HepG2 (cell line): ENCODE measurements at regions not wholly inside any gene's neighbourhood (a gene's known extent, or its start where the extent isn't known, plus 50 kb on each side); places are given as distances from the start of the nearest gene placed in this dataset.

ENCODE experiments used
- CTCF ChIP-seq: sonication (generic); formaldehyde crosslinking; IDR thresholded peaks from 2 replicates; pipeline ENCODE4 v1.5.0; 2020; ENCODE audit warnings: mild to moderate bottlenecking, missing genetic modification reagents, moderate library complexity
- E2F1 ChIP-seq: sonication (generic); formaldehyde crosslinking; IDR thresholded peaks from 2 replicates; pipeline ENCODE4 v1.5.0; 2020; ENCODE audit warnings: missing genetic modification reagents
- EEA1 ChIP-seq: sonication (generic); formaldehyde crosslinking; IDR thresholded peaks from 2 replicates; pipeline ENCODE4 v1.5.1; 2020; ENCODE audit warnings: mild to moderate bottlenecking, missing genetic modification reagents, borderline replicate concordance
- EP300 ChIP-seq, 3 experiments: sonication (generic) in 1 of 3; formaldehyde crosslinking in 1 of 3; IDR thresholded peaks; 2 replicates each; pipeline versions ENCODE4 v1.5.1 to v1.6.1; 2011 to 2020; ENCODE audit warnings: low read depth in 2 of 3, low read length in 2 of 3, borderline replicate concordance in 1 of 3, improper control_type of control experiment in 1 of 3, mild to moderate bottlenecking in 1 of 3, missing genetic modification reagents in 1 of 3, moderate library complexity in 1 of 3
- FOXK2 ChIP-seq: fragments of 450-650 bp; IDR thresholded peaks from 2 replicates; pipeline ENCODE4 v1.6.1; 2016
- HNF4A ChIP-seq: sonication (generic); formaldehyde crosslinking; IDR thresholded peaks from 2 replicates; pipeline ENCODE4 v1.4.0; 2020; ENCODE audit warnings: missing genetic modification reagents
- JUN ChIP-seq: sonication (generic); formaldehyde crosslinking; IDR thresholded peaks from 2 replicates; pipeline ENCODE4 v1.4.0; 2020; ENCODE audit warnings: mild to moderate bottlenecking, missing genetic modification reagents
- NFYB ChIP-seq: sonication (generic); formaldehyde crosslinking; IDR thresholded peaks from 2 replicates; pipeline ENCODE4 v1.4.0; 2020; ENCODE audit warnings: missing genetic modification reagents
- ZNF143 ChIP-seq: sonication (generic); formaldehyde crosslinking; IDR thresholded peaks from 2 replicates; pipeline ENCODE4 v1.4.0; 2020; ENCODE audit warnings: missing genetic modification reagents

DNA sequence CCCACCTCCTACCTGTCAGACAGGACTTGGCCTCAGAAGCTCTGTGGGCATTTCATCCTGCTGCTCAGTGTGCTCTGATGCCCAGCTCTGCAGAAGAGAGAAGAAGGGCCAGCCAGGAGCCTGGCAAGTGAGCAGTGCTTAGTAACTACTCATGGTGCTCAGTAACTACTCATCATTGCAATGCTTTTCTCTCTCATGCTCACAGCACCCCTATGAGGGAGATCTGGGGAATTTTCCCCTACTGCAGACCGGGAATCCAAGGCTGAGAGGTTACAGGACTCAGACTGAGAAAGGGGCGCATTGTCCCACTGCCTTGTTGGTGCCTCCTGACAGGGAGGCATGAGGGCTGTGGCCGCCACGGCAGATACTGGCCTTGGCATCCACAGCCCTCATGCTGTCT, 261.1 kb downstream of the C16orf95 start:
- TF ChIP-seq ZNF143 (CRISPR knock-in tag) (no peak), EEA1 (CRISPR knock-in tag) (no peak), JUN (CRISPR knock-in tag) (no peak), HNF4A (CRISPR knock-in tag) (no peak), FOXK2 (no peak), CTCF (no peak), NFYB (CRISPR knock-in tag) (no peak), E2F1 (CRISPR knock-in tag) (no peak), EP300 (IDR thresholded peaks at IDR 0.05; ENCODE audit: low read depth in 2 of 2, low read length in 2 of 2) (no peak), EP300 (CRISPR knock-in tag; IDR thresholded peaks at IDR 0.05; ENCODE audit: borderline replicate concordance) (no peak)
